Panc1 (cell line): ENCODE measurements at regions not wholly inside any gene's neighbourhood (a gene's known extent, or its start where the extent isn't known, plus 50 kb on each side); places are given as distances from the start of the nearest gene placed in this dataset.

Experiments
- ATAC-seq: fragments of 200-7000 bp; cut with Tn5 transposase; 2 replicates; pipeline ENCODE4 v1.9.1; 2020; ENCODE audit warnings: mild to moderate bottlenecking, moderate library complexity
- BruUV-seq: library from RNA; stranded (reverse); fragments of 400-500 nt; replicated peaks from 2 replicates; lab custom pipeline; 2021; lab: Mats Ljungman, UMichigan
- CTCF ChIA-PET: fragments of 300-600 bp; sonication (Branson Sonifier 250); formaldehyde crosslinking; loops from one replicate; lab custom pipeline; 2022; ENCODE audit warnings: antibody characterized with exemption; lab: Charles Lee
- POLR2A ChIA-PET: fragments of 300-600 bp; sonication (Branson Sonifier 250); formaldehyde crosslinking; loops from one replicate; lab custom pipeline; 2022; ENCODE audit warnings: antibody characterized with exemption; lab: Charles Lee
- DNase-seq: peaks from one replicate; pipeline ENCODE4 v3.0.0-alpha.2; 2010; ENCODE audit warnings: low read depth, low spot score
- H3K27ac ChIP-seq: 2 replicates; pipeline ENCODE4 v1.5.1; 2011; ENCODE audit warnings: mild to moderate bottlenecking, low read length, inconsistent platforms
- H3K27me3 ChIP-seq: fragments of 200-500 bp; sonication (Bioruptor generic); 2 replicates; pipeline ENCODE4 v1.6.0; 2014; ENCODE audit warnings: low read length, inconsistent platforms; ENCODE audit not compliant: control insufficient read depth, insufficient read depth
- H3K36me3 ChIP-seq: fragments of 200-500 bp; sonication (Bioruptor generic); 2 replicates; pipeline ENCODE4 v1.5.1; 2014; ENCODE audit warnings: inconsistent platforms, mild to moderate bottlenecking, low read length, moderate library complexity; ENCODE audit not compliant: control insufficient read depth, insufficient read depth
- H3K4me1 ChIP-seq: 2 replicates; pipeline ENCODE4 v1.5.1; 2011; ENCODE audit warnings: inconsistent platforms, mild to moderate bottlenecking, low read length, moderate library complexity; ENCODE audit not compliant: control insufficient read depth, insufficient read depth
- H3K4me3 ChIP-seq, 2 experiments: 2 replicates each; pipeline ENCODE4 v1.5.1; 2011 to 2012; ENCODE audit warnings: low read depth in 2 of 2, low read length in 2 of 2, mild to moderate bottlenecking in 2 of 2, inconsistent platforms in 1 of 2, moderate library complexity in 1 of 2
- H3K9me3 ChIP-seq: fragments of 200-500 bp; sonication (Bioruptor generic); 2 replicates; pipeline ENCODE4 v1.5.1; 2014; ENCODE audit warnings: low read depth, mild to moderate bottlenecking, inconsistent platforms, low read length, moderate library complexity; ENCODE audit not compliant: control insufficient read depth, insufficient read depth
- POLR2AphosphoS5 ChIP-seq: IDR thresholded peaks from 2 replicates; pipeline ENCODE4 v1.6.1; 2012; ENCODE audit warnings: mild to moderate bottlenecking, low read depth, low read length, moderate library complexity
- SIN3A ChIP-seq: IDR thresholded peaks from 2 replicates; pipeline ENCODE4 v1.6.1; 2012; ENCODE audit warnings: low read depth, mild to moderate bottlenecking, low read length, moderate library complexity, borderline replicate concordance; ENCODE audit not compliant: insufficient read depth
- TCF7L2 ChIP-seq: IDR thresholded peaks from 2 replicates; pipeline ENCODE4 v1.6.1; 2011; ENCODE audit warnings: mild to moderate bottlenecking, low read depth, low read length, inconsistent platforms
- in situ Hi-C: cut with HindIII; loops from 2 replicates; pipeline ENCODE4 v1.10.0; 2016; ENCODE audit warnings: low sequenced_read_pairs, low pct_unique_long_range_greater_than_20kb
- intact Hi-C: fragments of 100-400 bp; cut with micrococcal nuclease; formaldehyde crosslinking; loops from one replicate; pipeline ENCODE4 v1.10.0; 2022; ENCODE audit not compliant: unreplicated experiment
- TF ChIP-seq, protein P1 (sequence below), 2 experiments: IDR thresholded peaks; 2 replicates each; pipeline ENCODE4 v1.6.1; 2011 to 2012; ENCODE audit warnings: low read depth in 2 of 2, control low read depth in 1 of 2, low read length in 1 of 2, mild to moderate bottlenecking in 1 of 2, moderate library complexity in 1 of 2; ENCODE audit not compliant: insufficient read depth in 1 of 2
- TF ChIP-seq, protein P2 (sequence below): fragments of 450-650 bp; IDR thresholded peaks from 2 replicates; pipeline ENCODE4 v1.5.1; 2017; ENCODE audit warnings: mild to moderate bottlenecking

- CTCF ChIA-PET: no interaction called here
- DNase-seq: no peak
- H3K27ac ChIP-seq: no peak overlapping the region
- no peaks in the 10 kb centered on the region for H3K36me3 ChIP-seq
- no peaks in the 10 kb centered on the region for H3K9me3 ChIP-seq
- intact Hi-C loops (no loop called here), in situ Hi-C loops (no loop called here)
- BruUV-seq: no TSS peak
- H3K4me3 ChIP-seq: no peak overlapping the region
- no peak for ATAC-seq
- no peak for TF ChIP-seq TCF7L2
- TF ChIP-seq, protein P1, sequence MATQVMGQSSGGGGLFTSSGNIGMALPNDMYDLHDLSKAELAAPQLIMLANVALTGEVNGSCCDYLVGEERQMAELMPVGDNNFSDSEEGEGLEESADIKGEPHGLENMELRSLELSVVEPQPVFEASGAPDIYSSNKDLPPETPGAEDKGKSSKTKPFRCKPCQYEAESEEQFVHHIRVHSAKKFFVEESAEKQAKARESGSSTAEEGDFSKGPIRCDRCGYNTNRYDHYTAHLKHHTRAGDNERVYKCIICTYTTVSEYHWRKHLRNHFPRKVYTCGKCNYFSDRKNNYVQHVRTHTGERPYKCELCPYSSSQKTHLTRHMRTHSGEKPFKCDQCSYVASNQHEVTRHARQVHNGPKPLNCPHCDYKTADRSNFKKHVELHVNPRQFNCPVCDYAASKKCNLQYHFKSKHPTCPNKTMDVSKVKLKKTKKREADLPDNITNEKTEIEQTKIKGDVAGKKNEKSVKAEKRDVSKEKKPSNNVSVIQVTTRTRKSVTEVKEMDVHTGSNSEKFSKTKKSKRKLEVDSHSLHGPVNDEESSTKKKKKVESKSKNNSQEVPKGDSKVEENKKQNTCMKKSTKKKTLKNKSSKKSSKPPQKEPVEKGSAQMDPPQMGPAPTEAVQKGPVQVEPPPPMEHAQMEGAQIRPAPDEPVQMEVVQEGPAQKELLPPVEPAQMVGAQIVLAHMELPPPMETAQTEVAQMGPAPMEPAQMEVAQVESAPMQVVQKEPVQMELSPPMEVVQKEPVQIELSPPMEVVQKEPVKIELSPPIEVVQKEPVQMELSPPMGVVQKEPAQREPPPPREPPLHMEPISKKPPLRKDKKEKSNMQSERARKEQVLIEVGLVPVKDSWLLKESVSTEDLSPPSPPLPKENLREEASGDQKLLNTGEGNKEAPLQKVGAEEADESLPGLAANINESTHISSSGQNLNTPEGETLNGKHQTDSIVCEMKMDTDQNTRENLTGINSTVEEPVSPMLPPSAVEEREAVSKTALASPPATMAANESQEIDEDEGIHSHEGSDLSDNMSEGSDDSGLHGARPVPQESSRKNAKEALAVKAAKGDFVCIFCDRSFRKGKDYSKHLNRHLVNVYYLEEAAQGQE (IDR thresholded peaks at IDR 0.05; ENCODE audit: insufficient read depth in 1 of 2, low read depth in 2 of 2, low read length in 1 of 2): no peak
- TF ChIP-seq SIN3A: no peak
- TF ChIP-seq POLR2AphosphoS5: no peak
- TF ChIP-seq, protein P2, sequence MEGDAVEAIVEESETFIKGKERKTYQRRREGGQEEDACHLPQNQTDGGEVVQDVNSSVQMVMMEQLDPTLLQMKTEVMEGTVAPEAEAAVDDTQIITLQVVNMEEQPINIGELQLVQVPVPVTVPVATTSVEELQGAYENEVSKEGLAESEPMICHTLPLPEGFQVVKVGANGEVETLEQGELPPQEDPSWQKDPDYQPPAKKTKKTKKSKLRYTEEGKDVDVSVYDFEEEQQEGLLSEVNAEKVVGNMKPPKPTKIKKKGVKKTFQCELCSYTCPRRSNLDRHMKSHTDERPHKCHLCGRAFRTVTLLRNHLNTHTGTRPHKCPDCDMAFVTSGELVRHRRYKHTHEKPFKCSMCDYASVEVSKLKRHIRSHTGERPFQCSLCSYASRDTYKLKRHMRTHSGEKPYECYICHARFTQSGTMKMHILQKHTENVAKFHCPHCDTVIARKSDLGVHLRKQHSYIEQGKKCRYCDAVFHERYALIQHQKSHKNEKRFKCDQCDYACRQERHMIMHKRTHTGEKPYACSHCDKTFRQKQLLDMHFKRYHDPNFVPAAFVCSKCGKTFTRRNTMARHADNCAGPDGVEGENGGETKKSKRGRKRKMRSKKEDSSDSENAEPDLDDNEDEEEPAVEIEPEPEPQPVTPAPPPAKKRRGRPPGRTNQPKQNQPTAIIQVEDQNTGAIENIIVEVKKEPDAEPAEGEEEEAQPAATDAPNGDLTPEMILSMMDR: no peak
- POLR2A ChIA-PET: no interaction called here
- H3K4me1 ChIP-seq: no peaks in the 10 kb centered on the region
- no peaks in the 10 kb centered on the region for H3K27me3 ChIP-seq
These were observed 335.8 kb downstream of the SLITRK1 start for GRCh38 chr13:83546476-83546875.

GRCh38 chr13:83538636-83539035 is 343.6 kb downstream of the SLITRK1 start:
- Histone ChIP-seq H3K9me3 (no peaks in the 10 kb centered on the region), H3K4me3 (no peak overlapping the region), H3K4me1 (no peaks in the 10 kb centered on the region), H3K36me3 (no peaks in the 10 kb centered on the region), H3K27me3 (no peaks in the 10 kb centered on the region), H3K27ac (no peak overlapping the region)
- no TSS peak for BruUV-seq
- DNase-seq: no peak
- in situ Hi-C loops (no loop called here), intact Hi-C loops (no loop called here)
- ATAC-seq: no peak
- TF ChIP-seq, protein P2: no peak
- TF ChIP-seq, protein P1 (IDR thresholded peaks at IDR 0.05; ENCODE audit: insufficient read depth in 1 of 2, low read depth in 2 of 2, low read length in 1 of 2): no peak
- no peak for TF ChIP-seq TCF7L2
- TF ChIP-seq SIN3A: no peak
- TF ChIP-seq POLR2AphosphoS5: no peak
- ChIA-PET CTCF (no interaction called here), POLR2A (no interaction called here)
